Neural progenitor cell (in vitro differentiated cells): ENCODE measurements at regions not wholly inside any gene's neighbourhood (a gene's known extent, or its start where the extent isn't known, plus 50 kb on each side); places are given as distances from the start of the nearest gene placed in this dataset.

Experiments used
- EZH2 ChIP-seq: fragments of 200-600 bp; sonication (generic); IDR thresholded peaks from 2 replicates; pipeline ENCODE4 v1.6.1; 2017; ENCODE audit warnings: antibody characterized with exemption, mild to moderate bottlenecking, moderate library complexity
- EZH2phosphoT487 ChIP-seq: fragments of 200-600 bp; sonication (generic); IDR thresholded peaks from 2 replicates; pipeline ENCODE4 v1.6.1; 2017; ENCODE audit warnings: antibody characterized with exemption
- TF ChIP-seq, protein P1 (sequence below): fragments of 200-600 bp; sonication (generic); IDR thresholded peaks from 2 replicates; pipeline ENCODE4 v1.5.1; 2017; ENCODE audit warnings: antibody characterized with exemption, mild to moderate bottlenecking

DNA sequence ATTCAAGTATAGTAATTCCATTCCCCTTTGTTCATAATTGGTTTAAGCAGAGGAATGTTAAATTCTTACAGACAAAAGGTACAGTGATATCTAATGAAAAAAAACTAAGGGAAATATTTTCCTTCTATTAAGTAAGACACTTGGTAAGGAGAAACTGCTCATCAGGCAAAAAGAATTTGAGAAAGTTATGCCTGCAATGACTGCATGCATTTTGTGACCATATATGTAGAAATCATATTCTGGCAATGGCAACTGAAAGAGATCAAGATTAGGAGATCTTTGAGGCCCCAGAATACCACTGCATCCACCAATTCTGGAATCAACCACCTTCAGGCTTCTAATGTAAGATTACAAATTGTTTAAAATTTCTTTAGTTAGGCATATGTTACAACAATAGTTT, 364.8 kb downstream of the PCDH10 start:
- TF ChIP-seq, protein P1, sequence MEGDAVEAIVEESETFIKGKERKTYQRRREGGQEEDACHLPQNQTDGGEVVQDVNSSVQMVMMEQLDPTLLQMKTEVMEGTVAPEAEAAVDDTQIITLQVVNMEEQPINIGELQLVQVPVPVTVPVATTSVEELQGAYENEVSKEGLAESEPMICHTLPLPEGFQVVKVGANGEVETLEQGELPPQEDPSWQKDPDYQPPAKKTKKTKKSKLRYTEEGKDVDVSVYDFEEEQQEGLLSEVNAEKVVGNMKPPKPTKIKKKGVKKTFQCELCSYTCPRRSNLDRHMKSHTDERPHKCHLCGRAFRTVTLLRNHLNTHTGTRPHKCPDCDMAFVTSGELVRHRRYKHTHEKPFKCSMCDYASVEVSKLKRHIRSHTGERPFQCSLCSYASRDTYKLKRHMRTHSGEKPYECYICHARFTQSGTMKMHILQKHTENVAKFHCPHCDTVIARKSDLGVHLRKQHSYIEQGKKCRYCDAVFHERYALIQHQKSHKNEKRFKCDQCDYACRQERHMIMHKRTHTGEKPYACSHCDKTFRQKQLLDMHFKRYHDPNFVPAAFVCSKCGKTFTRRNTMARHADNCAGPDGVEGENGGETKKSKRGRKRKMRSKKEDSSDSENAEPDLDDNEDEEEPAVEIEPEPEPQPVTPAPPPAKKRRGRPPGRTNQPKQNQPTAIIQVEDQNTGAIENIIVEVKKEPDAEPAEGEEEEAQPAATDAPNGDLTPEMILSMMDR, result no peak
- no peak for TF ChIP-seq EZH2phosphoT487
- no peak for TF ChIP-seq EZH2
